DOHH2 (cell line): ENCODE measurements at regions not wholly inside any gene's neighbourhood (a gene's known extent, or its start where the extent isn't known, plus 50 kb on each side); places are given as distances from the start of the nearest gene placed in this dataset.

Experiments used
- CTCF ChIP-seq: fragments of 200-600 bp; sonication (generic); IDR thresholded peaks from one replicate; pipeline ENCODE4 v1.5.1; 2014; ENCODE audit warnings: antibody characterized with exemption, mild to moderate bottlenecking, low read depth, low read length; ENCODE audit not compliant: poor library complexity, severe bottlenecking
- EZH2phosphoT487 ChIP-seq: fragments of 200-600 bp; sonication (generic); IDR thresholded peaks from 2 replicates; pipeline ENCODE4 v1.6.1; 2017; ENCODE audit warnings: borderline replicate concordance, mild to moderate bottlenecking, antibody characterized with exemption, low read length, moderate library complexity, mixed read lengths

DNA sequence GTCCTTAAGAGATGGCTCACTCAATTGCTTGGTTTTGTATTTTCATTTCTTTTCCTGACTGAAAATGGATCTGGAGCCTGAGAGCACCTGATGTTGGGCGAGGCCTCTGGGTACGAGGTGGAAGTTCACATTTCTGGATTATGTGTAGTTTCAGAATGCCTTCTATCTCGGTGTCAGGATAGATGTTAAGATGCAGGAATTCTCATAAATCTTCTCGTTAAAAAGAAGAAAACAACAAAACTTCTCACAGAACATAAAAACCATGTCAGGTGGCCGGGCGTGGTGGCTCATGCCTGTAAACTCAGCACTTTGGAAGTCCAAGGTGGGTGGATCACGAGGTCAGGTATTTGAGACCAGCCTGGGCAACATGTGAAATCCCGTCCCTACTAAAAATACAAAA is 101.8 kb downstream of the RHOU start:
- TF ChIP-seq CTCF, result no peak
- TF ChIP-seq EZH2phosphoT487, result no peak
